ENCODE measurements at regions not wholly inside any gene's neighbourhood (a gene's known extent, or its start where the extent isn't known, plus 50 kb on each side); places are given as distances from the start of the nearest gene placed in this dataset.

GRCh38 chr13:37187621-37188020 is 82.2 kb upstream of the CSNK1A1L start:
- no peak for ATAC-seq
- H3K4me3 ChIP-seq (replicated peaks in 1 of 3; ENCODE audit: insufficient read depth in 1 of 3, low read depth in 2 of 3, low read length in 3 of 3): no peak overlapping the region
- no peaks in the 10 kb centered on the region for H3K9me3 ChIP-seq (ENCODE audit: low read length)
- CTCF ChIA-PET (ENCODE audit: low intra/inter-chr PET ratio, low total read pairs): no interaction called here
- H3K27ac ChIP-seq (ENCODE audit: extremely low read length, insufficient read depth, low read length): no peak overlapping the region
- H3K36me3 ChIP-seq (replicated peaks in 1 of 2; ENCODE audit: control insufficient read depth in 1 of 2, insufficient read depth in 2 of 2, low read length in 2 of 2): no peaks in the 10 kb centered on the region
- no TSS peak for BruUV-seq (replicated peaks)
- H3K9ac ChIP-seq (ENCODE audit: insufficient read depth, low read depth, low read length): no peak overlapping the region
- no peaks in the 10 kb centered on the region for H3K4me1 ChIP-seq (ENCODE audit: insufficient read depth, low read length)
- FAIRE-seq: no peak
- H3K79me2 ChIP-seq (ENCODE audit: insufficient read depth, low read length): no peaks in the 10 kb centered on the region
- no peak overlapping the region for H2AFZ ChIP-seq (ENCODE audit: low read length)
- POLR2A ChIA-PET: no interaction called here
- no peak for TF ChIP-seq ZNF431 (CRISPR knock-in tag; IDR thresholded peaks at IDR 0.05; ENCODE audit: borderline replicate concordance, low read depth)
- TF ChIP-seq ETV5 (CRISPR knock-in tag; IDR thresholded peaks at IDR 0.05; ENCODE audit: borderline replicate concordance): no peak
- no peaks in the 10 kb centered on the region for H3K27me3 ChIP-seq (ENCODE audit: control insufficient read depth in 1 of 2, insufficient read depth in 2 of 2, low read length in 2 of 2)
- in situ Hi-C loops (cut with HindIII; ENCODE audit: extremely low pct_ligation_motif_present, low pct_unique_long_range_greater_than_20kb): no loop called here
- no peak overlapping the region for H3K4me2 ChIP-seq (ENCODE audit: low read depth, low read length)
- intact Hi-C loops (cut with micrococcal nuclease; ENCODE audit: unreplicated experiment): no loop called here
- DNase-seq (ENCODE audit: low spot score): no peak
- H4K20me1 ChIP-seq (ENCODE audit: insufficient read depth, low read length): no peaks in the 10 kb centered on the region

DNA sequence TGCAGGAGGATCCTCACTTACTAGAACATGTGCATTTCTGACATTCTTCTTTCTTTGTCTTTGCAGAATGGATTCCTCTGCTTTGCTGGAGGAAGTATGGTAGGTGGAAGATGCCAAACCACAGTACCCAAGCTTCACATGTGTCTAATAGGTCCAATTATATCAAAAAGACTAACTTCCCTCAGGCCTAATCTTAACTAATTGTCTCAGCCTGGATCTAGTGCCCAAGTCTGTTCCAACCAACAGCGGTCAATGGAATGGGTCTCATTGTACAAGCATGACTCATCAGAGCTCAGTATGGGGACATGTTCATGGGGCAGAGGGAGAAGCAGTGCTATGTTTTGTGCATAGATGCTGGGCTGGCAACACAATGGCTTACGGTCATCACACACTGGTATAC is 81.6 kb upstream of the CSNK1A1L start:
- no peak for FAIRE-seq
- in situ Hi-C loops (cut with HindIII; ENCODE audit: extremely low pct_ligation_motif_present, low pct_unique_long_range_greater_than_20kb) (no loop called here), intact Hi-C loops (cut with micrococcal nuclease; ENCODE audit: unreplicated experiment) (no loop called here)
- ATAC-seq: no peak
- POLR2A ChIA-PET: no interaction called here
- no TSS peak for BruUV-seq (replicated peaks)
- CTCF ChIA-PET (ENCODE audit: low intra/inter-chr PET ratio, low total read pairs): no interaction called here
- Histone ChIP-seq H3K27ac (ENCODE audit: extremely low read length, insufficient read depth, low read length) (no peak overlapping the region), H3K4me1 (ENCODE audit: insufficient read depth, low read length) (no peaks in the 10 kb centered on the region), H3K79me2 (ENCODE audit: insufficient read depth, low read length) (no peaks in the 10 kb centered on the region), H2AFZ (ENCODE audit: low read length) (no peak overlapping the region), H3K36me3 (replicated peaks in 1 of 2; ENCODE audit: control insufficient read depth in 1 of 2, insufficient read depth in 2 of 2, low read length in 2 of 2) (no peaks in the 10 kb centered on the region), H3K27me3 (ENCODE audit: control insufficient read depth in 1 of 2, insufficient read depth in 2 of 2, low read length in 2 of 2) (no peaks in the 10 kb centered on the region), H3K9me3 (ENCODE audit: low read length) (no peaks in the 10 kb centered on the region), H3K4me2 (ENCODE audit: low read depth, low read length) (no peak overlapping the region), H3K4me3 (replicated peaks in 1 of 3; ENCODE audit: insufficient read depth in 1 of 3, low read depth in 2 of 3, low read length in 3 of 3) (no peak overlapping the region), H3K9ac (ENCODE audit: insufficient read depth, low read depth, low read length) (no peak overlapping the region), H4K20me1 (ENCODE audit: insufficient read depth, low read length) (no peaks in the 10 kb centered on the region)
- TF ChIP-seq NCOR1 (IDR thresholded peaks at IDR 0.05; ENCODE audit: borderline replicate concordance, low read length) (no peak), ZNF468 (CRISPR knock-in tag; IDR thresholded peaks at IDR 0.05) (no peak), MTF1 (CRISPR knock-in tag; IDR thresholded peaks at IDR 0.05) (no peak), GTF2F1 (IDR thresholded peaks at IDR 0.05; ENCODE audit: low read length) (no peak)
- WGBS (ENCODE audit: low lambda C conversion rate): 3% methylated on average over 2 of the region's 2 CpGs
- no peak for DNase-seq (ENCODE audit: low spot score)

Measured in HepG2 (cell line).